ENCODE measurements at regions not wholly inside any gene's neighbourhood (a gene's known extent, or its start where the extent isn't known, plus 50 kb on each side); places are given as distances from the start of the nearest gene placed in this dataset.

DNA sequence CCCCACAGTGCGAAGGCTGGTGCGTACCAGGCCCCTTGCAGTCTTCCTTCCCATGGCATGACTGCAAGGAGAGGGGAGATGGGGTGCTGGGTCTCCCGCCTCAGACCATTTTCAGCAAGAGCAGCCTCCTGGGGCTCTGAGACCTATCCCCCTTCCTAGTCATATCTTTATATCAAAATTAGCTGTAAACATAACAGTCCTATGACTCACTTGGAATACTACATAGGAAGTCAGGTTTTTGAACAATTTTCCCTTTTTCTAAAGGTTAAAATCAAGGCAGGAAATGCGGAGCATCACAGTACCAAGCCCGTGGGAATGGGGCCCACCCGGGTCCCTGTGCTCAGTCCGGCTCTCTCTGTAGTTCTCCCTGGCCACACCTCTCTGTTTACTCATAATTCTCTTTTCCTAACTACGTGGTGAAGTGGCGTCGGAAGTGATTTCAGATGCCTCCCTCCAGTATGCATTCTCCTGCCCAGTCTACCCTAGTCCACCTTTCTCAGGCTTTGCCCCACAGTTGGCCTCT is 109.8 kb upstream of the TMEM170B start (continued):
- TF ChIP-seq MEIS1 (CRISPR knock-in tag; IDR thresholded peaks at IDR 0.05; ENCODE audit: borderline replicate concordance) = 0 out of 2 replicates have a peak, but pooled peaks have one; percentile 9
- no peak for TF ChIP-seq ZNF782 (CRISPR knock-in tag; IDR thresholded peaks at IDR 0.05; ENCODE audit: borderline replicate concordance)
- no peak for TF ChIP-seq FOXK1 (CRISPR knock-in tag; IDR thresholded peaks at IDR 0.05; ENCODE audit: borderline replicate concordance, low read depth)
- TF ChIP-seq RARA (CRISPR knock-in tag; IDR thresholded peaks at IDR 0.05) = 0 out of 2 replicates have a peak, but pooled peaks have one; percentile 7
- no peak for TF ChIP-seq MTF1 (CRISPR knock-in tag; IDR thresholded peaks at IDR 0.05)
- TF ChIP-seq, protein P1, sequence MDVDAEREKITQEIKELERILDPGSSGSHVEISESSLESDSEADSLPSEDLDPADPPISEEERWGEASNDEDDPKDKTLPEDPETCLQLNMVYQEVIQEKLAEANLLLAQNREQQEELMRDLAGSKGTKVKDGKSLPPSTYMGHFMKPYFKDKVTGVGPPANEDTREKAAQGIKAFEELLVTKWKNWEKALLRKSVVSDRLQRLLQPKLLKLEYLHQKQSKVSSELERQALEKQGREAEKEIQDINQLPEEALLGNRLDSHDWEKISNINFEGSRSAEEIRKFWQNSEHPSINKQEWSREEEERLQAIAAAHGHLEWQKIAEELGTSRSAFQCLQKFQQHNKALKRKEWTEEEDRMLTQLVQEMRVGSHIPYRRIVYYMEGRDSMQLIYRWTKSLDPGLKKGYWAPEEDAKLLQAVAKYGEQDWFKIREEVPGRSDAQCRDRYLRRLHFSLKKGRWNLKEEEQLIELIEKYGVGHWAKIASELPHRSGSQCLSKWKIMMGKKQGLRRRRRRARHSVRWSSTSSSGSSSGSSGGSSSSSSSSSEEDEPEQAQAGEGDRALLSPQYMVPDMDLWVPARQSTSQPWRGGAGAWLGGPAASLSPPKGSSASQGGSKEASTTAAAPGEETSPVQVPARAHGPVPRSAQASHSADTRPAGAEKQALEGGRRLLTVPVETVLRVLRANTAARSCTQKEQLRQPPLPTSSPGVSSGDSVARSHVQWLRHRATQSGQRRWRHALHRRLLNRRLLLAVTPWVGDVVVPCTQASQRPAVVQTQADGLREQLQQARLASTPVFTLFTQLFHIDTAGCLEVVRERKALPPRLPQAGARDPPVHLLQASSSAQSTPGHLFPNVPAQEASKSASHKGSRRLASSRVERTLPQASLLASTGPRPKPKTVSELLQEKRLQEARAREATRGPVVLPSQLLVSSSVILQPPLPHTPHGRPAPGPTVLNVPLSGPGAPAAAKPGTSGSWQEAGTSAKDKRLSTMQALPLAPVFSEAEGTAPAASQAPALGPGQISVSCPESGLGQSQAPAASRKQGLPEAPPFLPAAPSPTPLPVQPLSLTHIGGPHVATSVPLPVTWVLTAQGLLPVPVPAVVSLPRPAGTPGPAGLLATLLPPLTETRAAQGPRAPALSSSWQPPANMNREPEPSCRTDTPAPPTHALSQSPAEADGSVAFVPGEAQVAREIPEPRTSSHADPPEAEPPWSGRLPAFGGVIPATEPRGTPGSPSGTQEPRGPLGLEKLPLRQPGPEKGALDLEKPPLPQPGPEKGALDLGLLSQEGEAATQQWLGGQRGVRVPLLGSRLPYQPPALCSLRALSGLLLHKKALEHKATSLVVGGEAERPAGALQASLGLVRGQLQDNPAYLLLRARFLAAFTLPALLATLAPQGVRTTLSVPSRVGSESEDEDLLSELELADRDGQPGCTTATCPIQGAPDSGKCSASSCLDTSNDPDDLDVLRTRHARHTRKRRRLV (CRISPR knock-in tag; IDR thresholded peaks at IDR 0.05) = 0 out of 2 replicates have a peak, but pooled peaks have one; percentile 35
- TF ChIP-seq ZSCAN5A (CRISPR knock-in tag; IDR thresholded peaks at IDR 0.05; ENCODE audit: borderline replicate concordance) = no peak
- TF ChIP-seq POGZ (CRISPR knock-in tag; IDR thresholded peaks at IDR 0.05) = 0 out of 2 replicates have a peak, but pooled peaks have one; percentile 22
- TF ChIP-seq FOXA3 (CRISPR knock-in tag; IDR thresholded peaks at IDR 0.05) = peak; percentile 34; the same call in 1 of the 2 replicates
- TF ChIP-seq ZNF333 (CRISPR knock-in tag; IDR thresholded peaks at IDR 0.05; ENCODE audit: borderline replicate concordance) = no peak
- TF ChIP-seq ISL2 (CRISPR knock-in tag; IDR thresholded peaks at IDR 0.05) = no peak
- no peak for TF ChIP-seq PPARG (CRISPR knock-in tag; conservative IDR thresholded peaks at IDR 0.05)
- 0 out of 2 replicates have a peak, but pooled peaks have one; percentile 7 for TF ChIP-seq RXRB (CRISPR knock-in tag; IDR thresholded peaks at IDR 0.05; ENCODE audit: borderline replicate concordance)

All from HepG2 (cell line).